ENCODE measurements at regions not wholly inside any gene's neighbourhood (a gene's known extent, or its start where the extent isn't known, plus 50 kb on each side); places are given as distances from the start of the nearest gene placed in this dataset.
"Not testable (repeated sequence)": the region's sequence is repeated elsewhere in the genome, so short reads cannot be mapped to it uniquely, and the experiment has no call there.

- H3K4me1 Mint-ChIP-seq: no peaks in the 10 kb centered on the region
- ChIA-PET CTCF (no interaction called here), POLR2A (no interaction called here)
Observed at GRCh38 chrX:106263817-106264216, 95.7 kb downstream of the PWWP3B start.

GRCh38 chrX:106273947-106274587, 106.0 kb downstream of the PWWP3B start:
- CTCF ChIA-PET; ATAC-seq (ENCODE audit: low read depth); H3K36me3 Mint-ChIP-seq (ENCODE audit: low read depth); H3K27me3 Mint-ChIP-seq; intact Hi-C loops (cut with micrococcal nuclease); POLR2A ChIA-PET; H3K4me1 Mint-ChIP-seq; H3K4me3 Mint-ChIP-seq; H3K9me3 Mint-ChIP-seq; H3K27ac Mint-ChIP-seq; DNase-seq: not testable (repeated sequence)

More at GRCh38 chrX:106263817-106264216, 95.7 kb downstream of the PWWP3B start:
- no peak overlapping the region for H3K4me3 Mint-ChIP-seq
- no peaks in the 10 kb centered on the region for H3K36me3 Mint-ChIP-seq (ENCODE audit: low read depth)
- no peak overlapping the region for H3K27ac Mint-ChIP-seq
- DNase-seq (no peak), ATAC-seq (ENCODE audit: low read depth) (no peak)
- H3K9me3 Mint-ChIP-seq: no peaks in the 10 kb centered on the region
- intact Hi-C loops (cut with micrococcal nuclease): no loop called here
- H3K27me3 Mint-ChIP-seq: no peaks in the 10 kb centered on the region
- no peak for TF ChIP-seq CTCF (IDR thresholded peaks at IDR 0.05)

GRCh38 chrX:106275172-106275571, 107.1 kb downstream of the PWWP3B start:
- DNase-seq; CTCF ChIA-PET; H3K4me3 Mint-ChIP-seq; H3K4me1 Mint-ChIP-seq; ATAC-seq (ENCODE audit: low read depth); POLR2A ChIA-PET; H3K9me3 Mint-ChIP-seq; H3K27me3 Mint-ChIP-seq; intact Hi-C loops (cut with micrococcal nuclease); H3K36me3 Mint-ChIP-seq (ENCODE audit: low read depth); H3K27ac Mint-ChIP-seq: not testable (repeated sequence)

GRCh38 chrX:106278951-106279350, 110.8 kb downstream of the PWWP3B start:
- TF ChIP-seq CTCF (IDR thresholded peaks at IDR 0.05): no peak
- Mint-ChIP-seq H3K27ac (no peak overlapping the region), H3K9me3 (no peaks in the 10 kb centered on the region), H3K36me3 (ENCODE audit: low read depth) (no peaks in the 10 kb centered on the region), H3K27me3 (no peaks in the 10 kb centered on the region), H3K4me1 (no peaks in the 10 kb centered on the region), H3K4me3 (no peak overlapping the region)
- intact Hi-C loops (cut with micrococcal nuclease): no loop called here
- DNase-seq (no peak), ATAC-seq (ENCODE audit: low read depth) (no peak)
- POLR2A ChIA-PET: no interaction called here
- CTCF ChIA-PET: no interaction called here

GRCh38 chrX:106281383-106281782, 113.3 kb downstream of the PWWP3B start:
- intact Hi-C loops (cut with micrococcal nuclease): no loop called here
- TF ChIP-seq CTCF (IDR thresholded peaks at IDR 0.05): no peak
- H3K4me1 Mint-ChIP-seq: no peaks in the 10 kb centered on the region
- ChIA-PET CTCF (no interaction called here), POLR2A (no interaction called here)
- no peak overlapping the region for H3K4me3 Mint-ChIP-seq
- no peak overlapping the region for H3K27ac Mint-ChIP-seq
- H3K9me3 Mint-ChIP-seq: no peaks in the 10 kb centered on the region
- no peak for ATAC-seq (ENCODE audit: low read depth)
- no peak for DNase-seq
- no peaks in the 10 kb centered on the region for H3K27me3 Mint-ChIP-seq
- H3K36me3 Mint-ChIP-seq (ENCODE audit: low read depth): no peaks in the 10 kb centered on the region

GRCh38 chrX:106283841-106284240, 115.7 kb downstream of the PWWP3B start:
- Mint-ChIP-seq H3K4me1 (no peaks in the 10 kb centered on the region), H3K27ac (no peak overlapping the region), H3K9me3 (no peaks in the 10 kb centered on the region), H3K36me3 (ENCODE audit: low read depth) (no peaks in the 10 kb centered on the region), H3K27me3 (no peaks in the 10 kb centered on the region), H3K4me3 (no peak overlapping the region)
- intact Hi-C loops (cut with micrococcal nuclease): no loop called here
- ATAC-seq (ENCODE audit: low read depth) (no peak), DNase-seq (no peak)
- POLR2A ChIA-PET: no interaction called here
- CTCF ChIA-PET: no interaction called here
- TF ChIP-seq CTCF (IDR thresholded peaks at IDR 0.05): no peak
